ENCODE measurements at regions not wholly inside any gene's neighbourhood (a gene's known extent, or its start where the extent isn't known, plus 50 kb on each side); places are given as distances from the start of the nearest gene placed in this dataset.

GRCh38 chr7:131895541-131896164 is 339.2 kb upstream of the PODXL start:
- DNase-seq: no peak

- DNase-seq: no peak
Observed at GRCh38 chr7:131893631-131894340, 337.4 kb upstream of the PODXL start.

- no peak for DNase-seq
Observed at GRCh38 chr7:131890176-131890575, 333.7 kb upstream of the PODXL start.

- no peak for DNase-seq
Observed at GRCh38 chr7:131889572-131890150, 333.2 kb upstream of the PODXL start.

- no peak for DNase-seq
Observed at GRCh38 chr7:131883769-131884168, 327.3 kb upstream of the PODXL start.

GRCh38 chr7:131883196-131883595 is 326.8 kb upstream of the PODXL start:
- DNase-seq: no peak

- DNase-seq: no peak
Observed at GRCh38 chr7:131882321-131882720, 325.9 kb upstream of the PODXL start.

- DNase-seq: no peak
Observed at GRCh38 chr7:131880078-131880477, 323.6 kb upstream of the PODXL start.

GRCh38 chr7:131879424-131879823 is 323.0 kb upstream of the PODXL start:
- no peak for DNase-seq

- no peak for DNase-seq
Observed at GRCh38 chr7:131878777-131879176, 322.3 kb upstream of the PODXL start.

GRCh38 chr7:131873581-131873980 is 317.2 kb upstream of the PODXL start:
- no peak for DNase-seq

- no peak for DNase-seq
Observed at GRCh38 chr7:131869986-131870385, 313.6 kb upstream of the PODXL start.

- DNase-seq: no peak
Observed at GRCh38 chr7:131869169-131869844, 312.9 kb upstream of the PODXL start.

GRCh38 chr7:131867461-131867860 is 311.0 kb upstream of the PODXL start:
- no peak for DNase-seq

GRCh38 chr7:131865911-131866310 is 309.5 kb upstream of the PODXL start:
- no peak for DNase-seq

GRCh38 chr7:131861620-131862346 is 305.4 kb upstream of the PODXL start:
- no peak for DNase-seq

GRCh38 chr7:131859147-131859821 is 302.9 kb upstream of the PODXL start:
- DNase-seq: peak; percentile 11

GRCh38 chr7:131858611-131859010 is 302.2 kb upstream of the PODXL start:
- DNase-seq: no peak

- no peak for DNase-seq
Observed at GRCh38 chr7:131849472-131849871, 293.0 kb upstream of the PODXL start.

GRCh38 chr7:131848033-131848432 is 291.6 kb upstream of the PODXL start:
- DNase-seq: no peak

GRCh38 chr7:131845573-131846314 is 289.3 kb upstream of the PODXL start:
- DNase-seq: no peak

GRCh38 chr7:131844369-131844768 is 287.9 kb upstream of the PODXL start:
- no peak for DNase-seq

Data from activated CD4-positive, alpha-beta T cell treated with anti-CD3 and anti-CD28 coated beads for 1 hour (primary cell).